HG03342 (cell line): ENCODE measurements at regions not wholly inside any gene's neighbourhood (a gene's known extent, or its start where the extent isn't known, plus 50 kb on each side); places are given as distances from the start of the nearest gene placed in this dataset.

Experiments
- ATAC-seq: cut with Tn5 transposase; IDR thresholded peaks from one replicate; pipeline ENCODE4 v1.9.1; 2021; ENCODE audit warnings: mild to moderate bottlenecking, moderate library complexity; ENCODE audit not compliant: unreplicated experiment

DNA sequence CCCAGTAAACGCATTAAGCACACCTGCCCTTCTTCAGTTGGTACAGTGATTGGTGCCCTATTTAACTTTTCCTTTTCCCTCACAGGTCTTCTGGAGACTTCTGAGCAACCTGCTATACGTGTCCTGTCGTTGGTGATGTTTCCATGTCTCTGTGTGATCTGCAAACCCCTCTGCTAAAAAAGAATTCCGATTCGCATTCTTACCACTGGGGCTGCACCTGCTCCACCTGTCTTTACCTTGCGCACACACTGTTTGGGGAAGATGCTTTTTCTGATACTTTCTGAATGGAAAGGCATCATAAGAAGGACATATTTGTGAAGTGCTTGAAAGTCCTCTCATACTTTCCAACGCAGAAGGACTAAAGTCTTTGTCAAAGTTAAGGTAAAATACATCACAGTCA is 323.9 kb upstream of the SOX11 start:
- ATAC-seq, result no peak

DNA sequence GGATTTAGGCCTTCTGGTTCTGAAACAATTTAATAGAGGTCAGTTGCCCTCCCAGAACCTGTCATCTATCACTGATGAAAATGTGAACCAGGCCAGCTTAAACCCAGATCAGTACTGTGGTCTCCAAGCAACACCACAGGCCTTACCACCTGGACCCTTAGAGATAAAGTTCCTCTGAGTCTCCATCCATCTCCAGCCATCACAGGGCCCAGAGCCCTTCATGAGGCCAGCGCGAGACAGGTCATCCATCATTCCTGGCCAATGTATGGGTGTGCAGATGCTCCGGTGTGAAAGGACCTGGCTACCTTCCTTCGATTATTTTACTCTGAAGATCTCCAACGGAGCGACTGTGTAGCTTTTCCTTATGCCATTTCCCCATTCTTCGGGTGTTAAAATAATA is 322.7 kb upstream of the SOX11 start:
- no peak for ATAC-seq

DNA sequence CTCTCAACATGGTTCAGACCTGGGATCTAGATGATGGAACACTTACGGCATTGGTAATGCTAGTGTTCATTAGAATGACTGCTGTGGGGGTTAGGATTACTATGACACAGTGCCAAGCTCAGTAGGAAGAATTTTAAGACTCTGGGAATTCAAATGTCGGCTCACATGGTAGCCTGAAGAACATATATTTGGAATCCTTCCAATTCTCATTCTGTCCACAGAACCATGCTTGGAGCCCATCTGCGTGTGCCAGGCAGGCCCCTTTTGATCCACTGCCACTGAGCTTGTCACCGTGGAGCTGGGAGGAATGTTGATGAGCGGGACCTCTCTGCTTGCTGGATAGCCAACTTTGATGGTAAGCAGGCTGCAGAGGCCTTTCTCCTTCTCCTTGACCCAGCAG is 322.0 kb upstream of the SOX11 start:
- no peak for ATAC-seq

DNA sequence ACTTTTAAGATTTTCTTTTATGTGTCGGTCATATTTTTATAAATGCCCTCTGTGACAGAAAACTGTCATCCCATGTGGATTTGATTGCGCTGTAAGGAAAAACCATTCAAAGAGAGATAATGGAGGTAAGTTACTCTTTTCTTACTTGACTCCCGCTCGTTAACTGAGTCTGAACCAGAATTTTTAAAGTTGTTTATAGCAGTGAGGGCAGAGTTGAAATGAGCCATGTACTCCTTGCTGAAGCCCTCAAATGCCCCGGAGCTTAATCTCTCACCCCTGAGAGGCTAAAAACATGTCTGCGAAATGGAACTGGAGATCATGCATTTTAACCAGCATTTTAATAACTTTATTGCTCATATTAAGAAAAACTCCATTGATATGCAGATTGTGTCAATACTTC is 320.0 kb upstream of the SOX11 start:
- no peak for ATAC-seq

- no peak for ATAC-seq
Measured at GRCh38 chr2:5373200-5373599, 319.0 kb upstream of the SOX11 start.

DNA sequence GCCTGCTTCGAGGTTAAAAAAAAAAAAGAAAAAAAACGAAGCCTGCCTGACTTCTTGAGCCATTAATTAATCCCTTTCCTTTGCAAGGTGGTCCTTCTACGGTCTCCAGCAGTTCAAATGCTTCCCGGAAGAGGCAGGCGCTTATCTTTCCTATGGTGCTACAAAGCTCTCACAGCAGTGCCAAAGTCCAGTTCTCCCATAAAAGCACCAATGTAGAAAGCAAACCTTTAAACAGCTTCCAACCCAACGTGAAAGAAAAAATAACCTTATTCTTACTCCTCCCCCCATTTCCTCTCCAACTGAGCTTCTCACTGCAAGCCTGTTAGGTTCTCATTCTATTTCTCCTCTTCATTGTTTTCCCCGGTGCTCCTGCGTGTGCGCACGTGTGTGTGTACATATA is 317.4 kb upstream of the SOX11 start:
- no peak for ATAC-seq

- no peak for ATAC-seq
Measured at GRCh38 chr2:5377323-5377722, 314.9 kb upstream of the SOX11 start.

DNA sequence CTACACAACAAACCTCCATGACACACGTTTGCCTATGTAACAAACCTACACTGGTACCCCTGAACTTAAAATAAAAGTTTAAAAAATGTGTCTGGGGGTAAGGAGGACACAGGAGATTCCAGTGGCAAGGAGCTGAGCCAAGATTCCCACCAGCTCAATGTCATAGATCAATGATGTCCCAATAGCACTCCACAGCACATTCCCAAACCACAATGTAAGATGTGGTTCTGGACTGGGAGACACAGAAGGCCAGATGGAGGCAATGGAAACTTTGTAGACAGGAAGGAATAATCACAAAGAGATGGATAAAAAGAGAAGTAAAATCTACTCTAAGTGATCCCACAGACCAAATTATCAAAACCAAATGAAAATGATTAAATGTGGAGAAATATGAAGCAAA is 312.4 kb upstream of the SOX11 start:
- no peak for ATAC-seq

DNA sequence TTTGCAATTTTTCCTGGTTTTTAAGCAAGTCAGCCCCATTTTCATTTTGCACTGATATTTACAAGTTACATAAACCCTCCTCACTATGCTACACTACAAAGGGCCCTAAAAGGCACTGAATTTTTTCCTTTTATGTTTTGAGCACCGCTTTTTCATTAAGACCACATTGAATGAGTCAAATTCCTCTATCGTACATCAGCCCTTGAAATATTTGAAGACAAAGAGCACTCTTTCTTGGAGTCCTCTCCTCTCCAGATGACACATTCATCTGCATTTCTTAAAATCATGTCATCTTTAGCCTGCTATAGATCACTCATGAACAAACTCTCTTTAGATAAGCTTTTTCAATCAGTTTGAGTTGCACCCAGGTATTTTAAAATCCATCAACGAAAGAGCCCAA is 306.6 kb upstream of the SOX11 start:
- no peak for ATAC-seq

DNA sequence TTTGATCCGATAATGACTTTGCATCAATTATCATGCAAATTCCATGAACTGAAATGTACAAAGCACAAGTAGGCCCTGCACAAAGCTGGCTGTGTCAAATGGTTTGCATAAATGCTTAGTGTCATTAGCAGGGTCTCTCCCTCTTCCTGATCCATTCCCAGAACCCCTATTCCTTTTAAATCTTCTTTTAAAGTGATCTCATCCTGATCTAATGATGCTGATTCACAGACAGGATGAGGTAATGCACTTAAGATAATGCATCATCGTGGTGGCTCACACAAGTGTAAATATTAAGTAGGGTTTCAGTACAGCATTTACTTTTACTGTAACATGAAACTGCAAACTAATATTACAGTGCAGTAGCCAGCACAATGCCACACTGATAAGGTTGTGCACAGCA is 304.8 kb upstream of the SOX11 start:
- no peak for ATAC-seq

GRCh38 chr2:5389740-5390139 is 302.4 kb upstream of the SOX11 start:
- ATAC-seq, result no peak

GRCh38 chr2:5391362-5391761 is 300.8 kb upstream of the SOX11 start:
- ATAC-seq, result no peak

GRCh38 chr2:5392658-5393057 is 299.5 kb upstream of the SOX11 start:
- no peak for ATAC-seq

DNA sequence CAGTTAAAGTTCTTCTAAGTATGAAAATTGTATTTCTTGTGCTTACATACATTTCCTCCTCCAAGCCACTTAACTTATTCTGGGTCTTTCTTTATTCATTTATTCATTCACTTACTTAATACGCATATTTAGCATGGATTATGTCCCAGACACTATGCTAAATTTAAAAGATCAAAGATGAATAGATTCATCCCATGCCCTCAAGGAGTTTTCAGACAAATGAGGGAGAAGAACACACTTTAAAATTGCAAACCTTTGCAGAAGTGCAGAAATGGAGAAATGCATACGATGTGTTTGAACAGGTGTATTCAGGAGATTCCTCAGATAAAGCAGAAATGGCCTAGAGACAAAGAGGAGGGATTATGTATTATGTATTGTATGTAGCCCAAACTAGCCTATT is 298.7 kb upstream of the SOX11 start:
- no peak for ATAC-seq

DNA sequence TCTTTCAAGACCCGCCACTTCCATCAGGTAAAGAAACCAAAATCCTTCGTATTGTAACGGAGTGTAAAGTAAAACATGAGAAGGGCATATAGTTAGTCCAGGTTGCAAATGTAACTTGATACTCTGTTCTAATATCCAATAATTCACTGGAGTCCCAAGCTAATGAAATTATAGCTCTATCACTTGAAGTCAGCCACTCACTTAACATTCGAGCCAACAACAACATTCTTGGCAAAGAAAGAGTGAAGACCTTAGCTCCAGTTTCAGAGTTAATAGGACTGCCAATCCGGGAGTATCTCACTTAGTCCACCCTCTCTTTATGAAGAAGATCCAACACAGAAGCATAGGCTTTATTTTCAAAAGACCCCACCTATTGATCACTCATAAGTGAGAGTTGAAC is 298.0 kb upstream of the SOX11 start:
- no peak for ATAC-seq

GRCh38 chr2:5401115-5401657 is 291.0 kb upstream of the SOX11 start:
- no peak for ATAC-seq

DNA sequence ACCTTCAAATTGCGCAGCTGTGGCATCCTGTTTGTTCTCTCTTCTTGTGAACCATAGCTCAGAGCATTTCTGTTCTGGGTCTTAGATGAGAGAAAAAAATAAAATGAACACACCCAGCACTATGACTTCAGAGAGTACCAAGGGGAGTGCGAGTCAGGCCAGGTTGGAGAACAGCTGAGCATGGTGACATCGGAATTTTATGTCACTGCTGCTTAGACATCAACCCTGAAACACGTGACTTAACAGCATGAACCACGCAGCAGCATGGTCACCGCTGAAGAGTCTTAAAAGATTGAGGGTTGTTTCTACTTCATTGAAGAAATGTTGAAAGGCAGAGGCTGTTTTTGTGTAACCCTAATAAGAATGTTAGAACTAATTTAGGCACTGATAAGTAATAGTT is 288.8 kb upstream of the SOX11 start:
- no peak for ATAC-seq

DNA sequence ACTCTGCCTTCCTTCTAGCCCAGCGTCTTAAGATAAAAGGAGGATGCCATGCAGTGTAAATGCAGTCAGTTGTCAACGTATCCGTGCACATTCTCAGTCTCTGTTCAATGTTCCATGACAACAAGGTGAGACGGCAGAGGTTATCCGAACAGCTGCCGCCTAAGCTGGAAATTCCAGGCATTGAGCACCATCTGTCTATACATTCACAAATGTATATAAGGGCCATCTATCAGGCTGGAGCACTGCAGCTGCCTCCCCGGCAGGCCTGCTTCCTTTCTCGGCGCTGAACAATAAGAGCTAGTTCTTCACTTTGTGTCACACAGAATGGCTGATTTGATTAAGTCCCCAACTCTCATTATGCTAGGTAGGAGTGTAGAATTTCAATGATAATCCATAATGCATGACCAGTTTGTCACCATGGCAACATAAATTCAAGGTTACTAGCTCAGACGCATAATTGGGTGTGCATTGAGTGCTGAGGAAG is 282.2 kb upstream of the SOX11 start:
- ATAC-seq, result no peak

GRCh38 chr2:5410991-5411700 is 281.0 kb upstream of the SOX11 start:
- ATAC-seq, result no peak

GRCh38 chr2:5412001-5412400 is 280.2 kb upstream of the SOX11 start:
- ATAC-seq, result no peak

DNA sequence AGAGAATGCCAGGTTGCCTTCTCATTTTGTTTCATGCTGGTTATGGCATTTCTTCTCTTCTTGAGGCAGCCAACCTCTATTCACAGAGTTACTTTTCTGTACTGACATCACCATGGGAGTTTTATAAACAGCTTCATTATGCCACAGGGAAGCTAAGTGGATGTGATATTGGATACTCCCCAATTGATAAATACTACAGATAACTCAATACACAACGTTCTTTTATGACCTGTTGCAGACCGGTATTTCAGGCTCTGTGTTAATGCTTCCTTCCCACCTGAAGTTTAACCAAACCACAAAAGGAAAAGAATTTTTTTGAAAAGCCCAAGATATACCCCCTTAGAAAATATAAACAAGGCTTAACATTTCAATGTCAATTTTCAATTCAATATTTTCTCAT is 258.3 kb upstream of the SOX11 start:
- ATAC-seq, result no peak

DNA sequence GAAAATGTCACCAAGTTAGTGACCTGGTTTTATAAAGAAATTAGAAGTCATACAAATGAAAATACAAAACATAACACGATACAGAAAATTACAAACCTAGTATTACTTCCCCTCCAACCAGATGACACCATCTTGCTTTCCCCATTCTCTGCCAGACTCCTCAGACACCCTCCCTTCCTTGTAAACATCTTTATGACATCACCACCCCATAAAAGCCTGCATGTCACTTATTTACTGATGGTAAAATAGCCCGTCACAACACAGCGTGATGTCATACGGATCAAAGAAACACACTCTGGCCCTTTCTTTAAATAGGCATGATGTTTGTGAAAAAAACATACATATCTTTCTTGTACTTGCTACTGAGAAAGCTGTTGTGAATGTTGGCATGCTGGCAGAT is 254.8 kb upstream of the SOX11 start:
- ATAC-seq, result no peak

- ATAC-seq, result no peak
Measured at GRCh38 chr2:5440174-5440573, 252.0 kb upstream of the SOX11 start.
